Activated T-cell treated with anti-CD3 and anti-CD28 coated beads, Interleukin-2, amount 50 U/mL, for 4 hours (primary cell): ENCODE measurements at regions not wholly inside any gene's neighbourhood (a gene's known extent, or its start where the extent isn't known, plus 50 kb on each side); places are given as distances from the start of the nearest gene placed in this dataset.

Source experiments
- ATAC-seq, 2 donors: fragments of 200-7000 bp; cut with Tn5 transposase; one replicate each; pipeline ENCODE4 v1.10.0; 2021
- DNase-seq: peaks from one replicate; pipeline ENCODE4 v3.0.0-alpha.2; 2020
- H3K27me3 Mint-ChIP-seq: one replicate; pipeline ENCODE4 v1.8.0; 2021; ENCODE audit warnings: low read depth, mixed read lengths
- H3K36me3 Mint-ChIP-seq: one replicate; pipeline ENCODE4 v1.8.0; 2022; ENCODE audit warnings: mixed read lengths; ENCODE audit not compliant: insufficient read depth
- H3K4me1 Mint-ChIP-seq: one replicate; pipeline ENCODE4 v1.8.0; 2021; ENCODE audit warnings: low read depth, mixed read lengths
- H3K4me3 Mint-ChIP-seq: one replicate; pipeline ENCODE4 v1.8.0; 2021; ENCODE audit warnings: mild to moderate bottlenecking, moderate library complexity, mixed read lengths
- H3K9me3 Mint-ChIP-seq: one replicate; pipeline ENCODE4 v1.8.0; 2021; ENCODE audit warnings: mixed read lengths

- H3K9me3 Mint-ChIP-seq = peaks cover 7% of the 10 kb centered on the region
- no peaks in the 10 kb centered on the region for H3K4me1 Mint-ChIP-seq
- DNase-seq = no peak
- no peak overlapping the region for H3K4me3 Mint-ChIP-seq
- no peaks in the 10 kb centered on the region for H3K36me3 Mint-ChIP-seq
- ATAC-seq = no peak
- H3K27me3 Mint-ChIP-seq = no peaks in the 10 kb centered on the region
Observed at GRCh38 chr4:124372916-124373315, 339.6 kb downstream of the ANKRD50 start.

GRCh38 chr4:124386163-124386562, 326.4 kb downstream of the ANKRD50 start:
- ATAC-seq = no peak
- peaks cover 3% of the 10 kb centered on the region for H3K9me3 Mint-ChIP-seq
- H3K27me3 Mint-ChIP-seq = no peaks in the 10 kb centered on the region
- DNase-seq = no peak
- no peak overlapping the region for H3K4me3 Mint-ChIP-seq
- H3K4me1 Mint-ChIP-seq = no peaks in the 10 kb centered on the region
- H3K36me3 Mint-ChIP-seq = no peaks in the 10 kb centered on the region

- DNase-seq = no peak
- Mint-ChIP-seq H3K9me3 (peaks cover 3% of the 10 kb centered on the region), H3K27me3 (no peaks in the 10 kb centered on the region), H3K4me3 (no peak overlapping the region), H3K4me1 (no peaks in the 10 kb centered on the region), H3K36me3 (no peaks in the 10 kb centered on the region)
- no peak for ATAC-seq
Observed at GRCh38 chr4:124386648-124387047, 325.9 kb downstream of the ANKRD50 start.

- Mint-ChIP-seq H3K4me3 (no peak overlapping the region), H3K27me3 (no peaks in the 10 kb centered on the region), H3K4me1 (no peaks in the 10 kb centered on the region), H3K9me3 (peaks cover 3% of the 10 kb centered on the region), H3K36me3 (no peaks in the 10 kb centered on the region)
- no peak for ATAC-seq
- no peak for DNase-seq
Observed at GRCh38 chr4:124389591-124389990, 322.9 kb downstream of the ANKRD50 start.

- Mint-ChIP-seq H3K36me3 (no peaks in the 10 kb centered on the region), H3K4me1 (no peaks in the 10 kb centered on the region), H3K4me3 (no peak overlapping the region), H3K27me3 (no peaks in the 10 kb centered on the region), H3K9me3 (no peaks in the 10 kb centered on the region)
- DNase-seq (no peak), ATAC-seq (no peak)
Observed at GRCh38 chr4:124390861-124391260, 321.7 kb downstream of the ANKRD50 start.

- Mint-ChIP-seq H3K27me3 (no peaks in the 10 kb centered on the region), H3K4me1 (no peaks in the 10 kb centered on the region), H3K36me3 (no peaks in the 10 kb centered on the region), H3K9me3 (no peaks in the 10 kb centered on the region), H3K4me3 (no peak overlapping the region)
- ATAC-seq (no peak), DNase-seq (no peak)
Observed at GRCh38 chr4:124396333-124396732, 316.2 kb downstream of the ANKRD50 start.

- H3K4me3 Mint-ChIP-seq = no peak overlapping the region
- H3K36me3 Mint-ChIP-seq = no peaks in the 10 kb centered on the region
- DNase-seq (no peak), ATAC-seq (no peak)
- H3K27me3 Mint-ChIP-seq = no peaks in the 10 kb centered on the region
- H3K9me3 Mint-ChIP-seq = no peaks in the 10 kb centered on the region
- no peaks in the 10 kb centered on the region for H3K4me1 Mint-ChIP-seq
Observed at GRCh38 chr4:124401606-124402005, 310.9 kb downstream of the ANKRD50 start.

GRCh38 chr4:124409044-124409443, 303.5 kb downstream of the ANKRD50 start:
- H3K4me1 Mint-ChIP-seq = no peaks in the 10 kb centered on the region
- no peak for ATAC-seq
- no peaks in the 10 kb centered on the region for H3K36me3 Mint-ChIP-seq

GRCh38 chr4:124414276-124415040, 298.1 kb downstream of the ANKRD50 start:
- DNase-seq = no peak
- no peak for ATAC-seq
- Mint-ChIP-seq H3K4me3 (no peak overlapping the region), H3K9me3 (no peaks in the 10 kb centered on the region), H3K36me3 (no peaks in the 10 kb centered on the region), H3K27me3 (no peaks in the 10 kb centered on the region), H3K4me1 (no peaks in the 10 kb centered on the region)

More at GRCh38 chr4:124409044-124409443, 303.5 kb downstream of the ANKRD50 start:
- no peaks in the 10 kb centered on the region for H3K27me3 Mint-ChIP-seq
- no peaks in the 10 kb centered on the region for H3K9me3 Mint-ChIP-seq
- no peak overlapping the region for H3K4me3 Mint-ChIP-seq
- DNase-seq = no peak

- Mint-ChIP-seq H3K4me1 (no peaks in the 10 kb centered on the region), H3K36me3 (no peaks in the 10 kb centered on the region), H3K4me3 (no peak overlapping the region), H3K27me3 (no peaks in the 10 kb centered on the region), H3K9me3 (no peaks in the 10 kb centered on the region)
- no peak for DNase-seq
- ATAC-seq = no peak
Observed at GRCh38 chr4:124415146-124415545, 297.4 kb downstream of the ANKRD50 start.

- H3K36me3 Mint-ChIP-seq = no peaks in the 10 kb centered on the region
- H3K27me3 Mint-ChIP-seq = no peaks in the 10 kb centered on the region
- DNase-seq (no peak), ATAC-seq (no peak)
- H3K4me1 Mint-ChIP-seq = no peaks in the 10 kb centered on the region
- H3K9me3 Mint-ChIP-seq = no peaks in the 10 kb centered on the region
- H3K4me3 Mint-ChIP-seq = no peak overlapping the region
Observed at GRCh38 chr4:124417371-124417770, 295.2 kb downstream of the ANKRD50 start.

GRCh38 chr4:124420166-124420695, 292.3 kb downstream of the ANKRD50 start:
- no peak overlapping the region for H3K4me3 Mint-ChIP-seq
- DNase-seq (no peak), ATAC-seq (no peak)
- H3K4me1 Mint-ChIP-seq = no peaks in the 10 kb centered on the region
- no peaks in the 10 kb centered on the region for H3K36me3 Mint-ChIP-seq
- no peaks in the 10 kb centered on the region for H3K27me3 Mint-ChIP-seq
- no peaks in the 10 kb centered on the region for H3K9me3 Mint-ChIP-seq

- no peaks in the 10 kb centered on the region for H3K4me1 Mint-ChIP-seq
- ATAC-seq (no peak), DNase-seq (no peak)
- no peaks in the 10 kb centered on the region for H3K36me3 Mint-ChIP-seq
- H3K27me3 Mint-ChIP-seq = no peaks in the 10 kb centered on the region
- no peaks in the 10 kb centered on the region for H3K9me3 Mint-ChIP-seq
- no peak overlapping the region for H3K4me3 Mint-ChIP-seq
Observed at GRCh38 chr4:124423160-124423559, 289.4 kb downstream of the ANKRD50 start.

GRCh38 chr4:124426279-124426678, 286.3 kb downstream of the ANKRD50 start:
- H3K4me1 Mint-ChIP-seq = no peaks in the 10 kb centered on the region
- DNase-seq (no peak), ATAC-seq (no peak)
- no peaks in the 10 kb centered on the region for H3K27me3 Mint-ChIP-seq
- no peaks in the 10 kb centered on the region for H3K36me3 Mint-ChIP-seq
- H3K9me3 Mint-ChIP-seq = no peaks in the 10 kb centered on the region
- no peak overlapping the region for H3K4me3 Mint-ChIP-seq

- no peaks in the 10 kb centered on the region for H3K27me3 Mint-ChIP-seq
- no peaks in the 10 kb centered on the region for H3K36me3 Mint-ChIP-seq
- no peak for ATAC-seq
- H3K9me3 Mint-ChIP-seq = no peaks in the 10 kb centered on the region
- DNase-seq = no peak
- H3K4me1 Mint-ChIP-seq = no peaks in the 10 kb centered on the region
- H3K4me3 Mint-ChIP-seq = no peak overlapping the region
Observed at GRCh38 chr4:124427095-124427767, 285.3 kb downstream of the ANKRD50 start.
